UCSD-AML1 (cell line): ENCODE measurements at regions not wholly inside any gene's neighbourhood (a gene's known extent, or its start where the extent isn't known, plus 50 kb on each side); places are given as distances from the start of the nearest gene placed in this dataset.

Source experiments
- DNase-seq: peaks from one replicate; lab custom pipeline; 2025; ENCODE audit not compliant: unreplicated experiment; lab: John Stamatoyannopoulos, UW

GRCh38 chr15:97849183-97849582, 111.3 kb upstream of the ARRDC4 start:
- no peak for DNase-seq

- DNase-seq = no peak
These were observed 102.2 kb upstream of the ARRDC4 start for GRCh38 chr15:97858296-97858695.

GRCh38 chr15:97861529-97862260, 98.8 kb upstream of the ARRDC4 start:
- no peak for DNase-seq

- no peak for DNase-seq
These were observed 93.5 kb upstream of the ARRDC4 start for GRCh38 chr15:97866959-97867358.

GRCh38 chr15:97867870-97868269, 92.6 kb upstream of the ARRDC4 start:
- no peak for DNase-seq

- no peak for DNase-seq
These were observed 91.5 kb upstream of the ARRDC4 start for GRCh38 chr15:97868981-97869380.

- no peak for DNase-seq
These were observed 89.7 kb upstream of the ARRDC4 start for GRCh38 chr15:97870771-97871170.

GRCh38 chr15:97874139-97874538, 86.4 kb upstream of the ARRDC4 start:
- DNase-seq = no peak

GRCh38 chr15:97875025-97875512, 85.4 kb upstream of the ARRDC4 start:
- DNase-seq = no peak

GRCh38 chr15:97875513-97876280, 84.8 kb upstream of the ARRDC4 start:
- DNase-seq = no peak

GRCh38 chr15:97876281-97876675, 84.2 kb upstream of the ARRDC4 start:
- DNase-seq = no peak

GRCh38 chr15:97881346-97881965, 79.0 kb upstream of the ARRDC4 start:
- no peak for DNase-seq

- DNase-seq = no peak
These were observed 75.9 kb upstream of the ARRDC4 start for GRCh38 chr15:97884513-97885131.

- DNase-seq = no peak
These were observed 70.2 kb upstream of the ARRDC4 start for GRCh38 chr15:97890307-97890706.

GRCh38 chr15:97892167-97892938, 68.2 kb upstream of the ARRDC4 start:
- DNase-seq = no peak

GRCh38 chr15:97893967-97894366, 66.5 kb upstream of the ARRDC4 start:
- DNase-seq = no peak

- no peak for DNase-seq
These were observed 60.5 kb upstream of the ARRDC4 start for GRCh38 chr15:97899981-97900380.

GRCh38 chr15:97902140-97902780, 58.2 kb upstream of the ARRDC4 start:
- DNase-seq = no peak

- no peak for DNase-seq
These were observed 56.9 kb upstream of the ARRDC4 start for GRCh38 chr15:97903560-97903959.

GRCh38 chr15:97903971-97904572, 56.4 kb upstream of the ARRDC4 start:
- peak; percentile 79 for DNase-seq
